COR-L47 (cell line): ENCODE measurements at regions not wholly inside any gene's neighbourhood (a gene's known extent, or its start where the extent isn't known, plus 50 kb on each side); places are given as distances from the start of the nearest gene placed in this dataset.

Experiments used
- DNase-seq: peaks from one replicate; lab custom pipeline; 2025; lab: John Stamatoyannopoulos, UW

GRCh38 chr13:103196356-103196755 lies 130.1 kb upstream of the SLC10A2 start:
- no peak for DNase-seq

DNA sequence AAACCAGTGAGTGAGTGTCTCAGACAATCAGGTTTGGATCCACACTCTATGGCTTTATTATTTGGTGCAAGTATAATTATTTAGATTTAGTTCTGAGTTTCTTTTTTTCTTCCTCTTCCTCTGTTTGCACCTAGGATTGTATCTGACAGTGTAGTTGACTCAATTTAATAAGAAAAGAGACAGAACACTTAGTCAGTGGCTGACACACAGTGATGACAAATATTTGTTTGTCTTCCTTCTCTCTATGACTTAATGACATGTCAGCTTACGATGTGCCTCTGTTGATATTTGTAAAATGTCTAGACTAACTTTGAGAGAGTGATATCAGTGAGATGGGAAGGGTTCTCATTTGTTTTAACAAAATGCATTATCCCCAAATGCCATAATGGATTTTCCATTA lies 129.5 kb upstream of the SLC10A2 start:
- DNase-seq, result no peak

DNA sequence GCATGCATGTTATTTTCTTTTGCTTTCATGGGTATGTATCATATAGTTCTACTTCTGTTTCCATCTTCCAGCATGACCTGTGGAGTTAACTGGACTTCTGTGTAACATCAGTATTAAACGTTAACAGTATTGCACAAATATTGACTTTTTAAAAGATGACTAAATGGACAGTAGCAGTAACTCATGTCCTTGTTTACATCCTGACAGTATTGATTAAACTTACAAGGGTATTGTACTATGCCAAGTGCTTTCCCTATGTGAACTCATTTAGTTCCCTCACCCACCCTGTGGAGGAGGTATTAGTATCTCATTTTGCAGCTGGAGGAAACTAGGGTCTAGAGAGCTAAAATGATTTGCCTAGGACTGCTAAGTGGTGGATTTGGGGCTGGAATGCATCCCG lies 128.7 kb upstream of the SLC10A2 start:
- DNase-seq, result no peak

DNA sequence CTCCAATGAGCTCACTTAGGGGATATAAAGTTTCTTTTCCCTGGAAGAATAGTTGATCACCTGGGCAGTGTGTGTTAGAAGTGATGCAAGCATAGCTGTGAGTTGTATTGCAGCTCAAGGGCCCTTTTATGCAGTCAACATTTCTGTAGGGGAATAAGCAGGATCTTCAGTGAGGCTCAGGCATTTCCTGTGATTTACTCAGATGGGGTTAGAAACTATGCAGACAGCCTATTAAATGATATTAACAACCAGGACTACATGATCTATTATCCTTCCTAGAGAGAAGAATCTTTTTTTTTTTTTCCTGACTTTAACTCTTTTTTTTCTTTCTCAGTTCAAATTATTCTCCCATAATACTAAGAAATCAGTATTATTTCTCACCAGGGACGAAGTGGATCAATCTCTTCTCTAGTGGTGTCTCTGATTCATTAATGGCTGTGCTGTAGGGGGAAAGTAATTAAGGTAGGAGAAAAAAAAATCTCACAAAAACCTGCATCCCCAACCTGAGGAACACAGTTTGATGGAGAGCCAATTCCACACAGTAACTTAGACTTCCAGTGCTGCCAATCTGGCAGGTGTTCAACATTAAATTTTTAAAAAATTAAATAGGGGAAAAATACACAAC lies 126.4 kb upstream of the SLC10A2 start:
- DNase-seq, result no peak

- DNase-seq, result no peak
Observed at GRCh38 chr13:103190841-103191240, 124.6 kb upstream of the SLC10A2 start.

DNA sequence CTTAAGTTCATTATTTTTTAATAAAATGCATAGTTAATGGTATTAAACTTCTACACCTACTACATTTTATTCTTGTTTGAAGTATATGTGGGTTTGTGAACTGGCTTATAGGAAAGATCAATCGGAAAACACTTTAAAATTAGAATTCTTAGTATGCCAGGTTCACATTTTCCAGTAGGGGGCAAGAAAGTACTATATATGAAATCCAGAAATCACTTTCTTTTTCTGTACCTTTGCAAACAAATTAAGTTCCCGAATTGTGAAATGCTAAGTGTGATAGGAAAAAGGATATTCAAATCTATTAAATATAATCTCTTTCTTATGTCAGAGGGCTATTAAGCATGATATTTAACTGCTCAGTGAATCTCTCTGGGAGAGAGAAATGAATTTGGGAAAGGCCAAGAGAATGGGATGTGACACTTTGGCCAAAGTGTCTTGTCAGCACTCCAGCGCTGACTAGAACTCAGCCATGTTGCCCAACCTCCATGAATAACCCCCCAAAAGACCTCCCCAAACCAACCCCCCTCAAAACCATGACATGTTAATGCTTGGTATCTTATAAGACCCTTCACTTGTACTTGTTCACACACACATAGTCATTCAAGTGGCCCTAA lies 122.6 kb upstream of the SLC10A2 start:
- peak; percentile 24 for DNase-seq

GRCh38 chr13:103187721-103188156 lies 121.5 kb upstream of the SLC10A2 start:
- DNase-seq, result no peak

GRCh38 chr13:103184413-103184812 lies 118.2 kb upstream of the SLC10A2 start:
- DNase-seq, result no peak

DNA sequence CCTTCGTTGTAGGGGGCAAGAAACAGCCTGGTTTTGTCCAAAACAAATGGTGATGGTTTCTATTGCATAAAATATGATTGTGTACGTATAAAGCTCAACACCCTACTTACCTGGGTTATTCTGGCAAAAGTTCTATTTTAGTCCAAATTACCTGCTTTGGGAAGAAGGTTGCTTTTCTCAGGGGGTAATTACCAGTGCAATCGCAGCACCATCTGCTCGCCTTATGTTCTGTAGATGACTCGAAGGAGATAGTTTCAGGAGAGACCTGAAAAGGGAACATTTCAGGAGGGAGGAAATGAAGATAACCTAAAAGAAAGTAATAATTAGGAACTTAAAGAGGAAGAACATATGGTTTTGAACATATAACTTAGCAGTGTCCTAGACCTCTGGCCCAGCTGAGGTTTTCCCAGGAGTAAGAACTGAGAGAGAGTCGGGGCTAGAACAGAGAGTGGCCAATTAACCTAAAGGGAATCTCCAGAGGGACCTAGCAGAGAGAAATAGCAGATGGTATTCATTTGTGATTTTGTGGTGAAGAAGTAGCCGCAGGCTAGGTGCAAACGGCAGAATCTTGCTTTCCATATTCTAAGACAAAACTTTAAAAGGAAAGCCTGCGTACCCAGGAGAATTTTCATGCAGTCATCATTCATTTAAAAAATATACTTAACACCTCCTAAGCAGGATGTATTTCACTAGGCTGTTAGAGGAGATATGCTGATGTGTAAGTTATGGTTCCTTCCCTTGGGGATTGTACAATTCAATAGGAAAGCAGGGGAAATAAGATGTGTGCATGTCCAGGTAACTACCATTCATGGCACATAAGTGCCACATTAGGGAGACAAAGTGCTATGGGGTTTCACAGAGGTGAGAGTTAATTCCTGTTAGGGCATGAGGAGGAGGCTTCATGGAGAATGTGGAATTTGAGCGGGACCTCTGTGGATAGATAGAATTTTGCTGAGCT lies 113.0 kb upstream of the SLC10A2 start:
- no peak for DNase-seq

DNA sequence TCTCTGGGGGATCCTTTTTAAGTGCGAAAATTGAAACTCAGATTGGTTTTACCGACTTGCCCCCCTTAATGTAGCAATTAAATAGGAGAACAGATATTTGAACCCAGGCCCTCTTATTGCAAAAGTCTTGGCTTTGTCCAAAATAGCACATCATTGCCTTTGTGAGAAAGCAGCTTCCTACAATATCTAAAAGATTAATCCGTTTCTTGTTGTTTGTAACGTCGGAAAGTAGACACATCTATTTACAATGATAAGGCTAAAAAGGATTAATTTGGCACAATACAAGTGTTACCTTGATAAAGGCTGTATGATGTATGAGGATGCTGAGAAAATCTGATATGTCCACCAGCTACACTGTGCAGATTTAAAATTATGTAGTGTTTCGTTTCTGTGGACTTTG lies 108.7 kb upstream of the SLC10A2 start:
- DNase-seq, result no peak

DNA sequence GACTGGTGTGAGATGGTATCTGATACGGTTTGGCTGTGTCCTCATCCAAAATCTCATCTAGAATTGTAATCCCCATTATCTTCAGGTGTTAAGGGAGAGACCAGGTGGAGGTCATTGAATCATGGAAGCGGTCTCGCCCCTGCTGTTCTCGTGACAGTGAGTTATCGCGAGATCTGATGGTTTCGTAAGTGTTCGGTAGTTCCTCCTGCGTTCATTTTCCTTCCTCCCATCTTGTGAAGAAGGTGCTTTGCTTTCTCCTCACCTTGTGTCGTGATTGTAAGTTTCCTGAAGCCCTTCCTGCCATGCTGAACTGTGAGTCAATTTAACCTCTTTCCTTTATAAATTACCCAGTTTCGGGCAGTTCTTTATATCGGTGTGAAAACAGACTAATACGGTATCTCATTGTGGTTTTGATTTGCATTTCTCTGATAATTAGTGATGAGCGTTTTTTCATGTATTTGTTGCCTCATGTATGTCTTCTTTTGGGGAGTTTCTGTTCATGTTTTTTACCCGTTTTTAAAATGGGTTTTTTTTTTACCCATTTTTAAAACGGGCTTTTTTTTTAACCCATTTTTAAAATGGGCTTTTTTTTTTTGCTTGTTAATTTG lies 102.8 kb upstream of the SLC10A2 start:
- no peak for DNase-seq

- DNase-seq, result no peak
Observed at GRCh38 chr13:103164251-103164650, 98.0 kb upstream of the SLC10A2 start.

- DNase-seq, result no peak
Observed at GRCh38 chr13:103161476-103161875, 95.3 kb upstream of the SLC10A2 start.

DNA sequence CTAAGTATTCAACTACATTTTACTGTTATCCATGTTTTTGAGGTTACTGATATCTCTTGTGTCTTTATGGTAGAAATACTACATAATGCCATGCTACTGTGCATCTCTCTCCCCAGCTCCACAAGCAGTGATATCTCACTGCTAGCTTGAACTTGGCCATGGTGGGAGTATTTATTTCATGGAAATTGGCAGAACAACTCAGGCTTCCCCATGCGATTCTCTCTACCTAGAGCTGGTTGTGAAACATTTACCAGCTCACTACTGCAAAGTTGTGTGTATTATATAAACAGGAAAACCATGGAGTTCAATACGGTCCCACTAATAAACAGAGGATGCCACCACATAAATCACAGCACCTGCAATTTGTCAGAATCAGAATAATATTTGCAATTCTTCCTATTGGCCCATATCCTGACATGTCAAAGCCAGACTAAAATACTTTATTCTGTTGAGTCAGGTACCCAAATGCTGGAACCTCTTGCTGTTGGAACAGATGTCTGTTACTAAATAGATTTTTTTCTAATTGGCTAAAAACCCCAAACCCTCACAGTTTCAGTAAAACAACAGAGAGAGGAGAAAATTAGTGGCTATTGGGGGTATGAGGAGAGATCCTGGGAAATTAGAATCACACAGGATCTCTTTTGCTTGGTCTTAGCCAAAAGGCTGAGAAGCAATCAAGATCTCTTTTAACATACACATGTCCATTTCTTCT lies 91.4 kb upstream of the SLC10A2 start:
- DNase-seq, result no peak

GRCh38 chr13:103157016-103157415 lies 90.8 kb upstream of the SLC10A2 start:
- DNase-seq, result no peak

DNA sequence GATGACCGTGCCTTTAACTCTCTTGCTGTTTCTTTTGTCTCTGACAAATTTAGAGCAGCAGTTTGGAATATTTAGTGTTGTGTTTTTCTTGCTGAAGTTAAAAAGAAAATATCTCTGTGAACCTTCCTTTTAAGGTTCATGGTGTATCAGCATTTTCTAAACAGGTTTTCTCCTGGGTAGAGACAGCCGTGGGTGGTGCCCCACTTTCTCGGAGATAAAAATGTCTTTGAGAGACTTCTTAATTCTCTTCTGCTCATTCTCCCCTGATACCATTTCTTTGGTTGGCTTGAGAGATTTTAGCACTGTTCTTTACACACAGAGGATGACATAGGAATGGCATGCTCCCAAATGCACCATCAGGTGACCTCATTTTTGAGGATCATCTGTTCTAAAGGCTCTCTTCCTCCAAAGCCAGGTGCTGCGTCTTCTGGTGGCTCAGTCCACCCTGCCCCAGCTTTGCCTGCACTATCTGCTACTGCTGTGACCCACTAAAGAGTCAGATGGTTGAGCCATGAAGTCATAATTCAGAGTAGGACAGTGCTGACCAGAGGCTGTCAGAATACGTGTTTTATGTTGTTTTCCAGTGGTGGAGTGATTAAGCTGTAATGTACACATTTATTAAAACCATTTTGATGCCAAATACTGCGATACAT lies 90.3 kb upstream of the SLC10A2 start:
- DNase-seq, result no peak

- DNase-seq, result no peak
Observed at GRCh38 chr13:103153466-103153865, 87.2 kb upstream of the SLC10A2 start.

DNA sequence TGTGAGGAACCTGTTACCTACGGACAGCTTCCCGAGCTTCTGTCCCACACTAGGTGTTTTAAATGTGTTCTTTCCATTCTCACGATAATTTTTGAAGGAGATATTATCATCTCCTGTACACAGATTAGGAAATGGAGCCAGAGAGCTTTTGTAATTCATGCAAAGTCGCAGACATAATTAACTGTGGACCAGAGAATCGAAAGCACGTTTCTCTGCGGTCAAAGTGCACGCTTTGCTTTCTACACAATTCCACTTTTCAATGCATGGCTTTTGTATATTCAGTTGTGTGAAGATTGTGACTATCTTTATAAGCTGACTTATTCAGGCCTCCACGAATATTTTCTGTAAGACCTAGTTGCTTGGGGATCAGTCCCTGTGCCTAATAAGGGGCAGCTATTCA lies 81.7 kb upstream of the SLC10A2 start:
- no peak for DNase-seq

- DNase-seq, result no peak
Observed at GRCh38 chr13:103145442-103145841, 79.2 kb upstream of the SLC10A2 start.

DNA sequence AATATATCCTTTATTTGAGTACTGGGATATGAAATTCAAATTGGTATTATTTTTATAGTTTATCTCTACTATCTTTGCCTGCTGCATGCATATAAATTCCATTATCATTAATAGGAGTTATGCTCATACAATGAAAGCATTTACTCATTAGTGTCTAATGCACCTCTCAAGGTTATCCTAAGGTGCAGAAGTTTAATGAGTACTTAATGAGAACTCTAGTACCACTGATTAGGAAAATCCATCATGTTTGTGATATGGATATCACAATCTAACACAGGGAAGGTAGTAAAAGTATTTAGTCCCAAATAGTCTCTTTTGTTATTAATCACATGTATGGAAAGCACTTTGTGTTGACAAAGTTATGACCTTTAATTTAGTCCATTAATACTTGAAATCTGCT lies 77.2 kb upstream of the SLC10A2 start:
- DNase-seq, result no peak

- no peak for DNase-seq
Observed at GRCh38 chr13:103142151-103142550, 75.9 kb upstream of the SLC10A2 start.
